NB4 (cell line): ENCODE measurements at regions not wholly inside any gene's neighbourhood (a gene's known extent, or its start where the extent isn't known, plus 50 kb on each side); places are given as distances from the start of the nearest gene placed in this dataset.

Experiments
- DNase-seq: peaks from one replicate; pipeline ENCODE4 v3.0.0; 2010; ENCODE audit warnings: low read depth
- H3K4me3 ChIP-seq: one replicate; pipeline ENCODE4 v1.5.1; 2011; ENCODE audit warnings: mild to moderate bottlenecking, low read depth, low read length, moderate library complexity
- MYC ChIP-seq: IDR thresholded peaks from 2 replicates; pipeline ENCODE4 v1.6.1; 2011; ENCODE audit warnings: low read depth, low read length
- POLR2A ChIP-seq: IDR thresholded peaks from 2 replicates; pipeline ENCODE4 v1.6.1; 2011; ENCODE audit warnings: mild to moderate bottlenecking; ENCODE audit not compliant: insufficient read length; ENCODE audit errors: extremely low read depth
- TF ChIP-seq, protein P1 (sequence below): IDR thresholded peaks from 2 replicates; pipeline ENCODE4 v1.6.1; 2011; ENCODE audit warnings: low read depth, low read length
- TF ChIP-seq, protein P2 (sequence below): IDR thresholded peaks from one replicate; pipeline ENCODE4 v1.5.1; 2012; ENCODE audit warnings: low read depth, low read length

DNA sequence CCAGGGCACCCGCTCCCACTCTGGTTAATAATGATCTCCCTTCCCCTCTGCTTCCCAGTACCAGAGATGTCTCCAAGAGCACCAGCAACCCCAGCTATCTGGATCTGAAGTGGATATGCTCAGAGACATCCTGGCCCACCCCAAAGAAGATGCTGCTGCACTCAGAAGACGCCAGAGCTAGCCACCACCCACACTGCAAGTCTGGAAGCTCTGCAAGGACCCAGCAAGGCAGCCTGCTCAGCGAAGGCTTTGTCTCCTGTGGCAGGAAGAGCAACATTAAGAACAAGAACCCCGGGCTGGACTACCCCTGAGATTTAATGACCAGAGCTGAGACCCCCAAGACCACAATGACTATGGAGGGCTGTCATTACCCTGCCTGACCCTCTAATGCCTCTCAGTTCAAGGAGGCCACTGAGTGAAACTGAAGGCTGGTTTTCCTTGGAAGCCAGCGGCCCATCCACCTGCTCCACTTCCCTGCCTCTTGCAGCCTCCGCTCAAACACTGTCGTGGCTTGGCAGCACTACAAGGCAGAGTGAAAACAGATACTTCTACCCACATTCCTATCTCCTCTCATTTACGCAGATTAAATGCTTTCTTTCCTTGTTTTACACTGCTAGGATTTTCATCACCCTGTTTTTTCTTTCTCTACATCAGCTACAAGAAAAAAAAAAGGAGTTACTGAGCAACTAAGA is 202.2 kb downstream of the SNX10 start:
- no peak for DNase-seq
- H3K4me3 ChIP-seq: no peak overlapping the region
- TF ChIP-seq, protein P1, sequence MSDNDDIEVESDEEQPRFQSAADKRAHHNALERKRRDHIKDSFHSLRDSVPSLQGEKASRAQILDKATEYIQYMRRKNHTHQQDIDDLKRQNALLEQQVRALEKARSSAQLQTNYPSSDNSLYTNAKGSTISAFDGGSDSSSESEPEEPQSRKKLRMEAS: no peak
- TF ChIP-seq, protein P2, sequence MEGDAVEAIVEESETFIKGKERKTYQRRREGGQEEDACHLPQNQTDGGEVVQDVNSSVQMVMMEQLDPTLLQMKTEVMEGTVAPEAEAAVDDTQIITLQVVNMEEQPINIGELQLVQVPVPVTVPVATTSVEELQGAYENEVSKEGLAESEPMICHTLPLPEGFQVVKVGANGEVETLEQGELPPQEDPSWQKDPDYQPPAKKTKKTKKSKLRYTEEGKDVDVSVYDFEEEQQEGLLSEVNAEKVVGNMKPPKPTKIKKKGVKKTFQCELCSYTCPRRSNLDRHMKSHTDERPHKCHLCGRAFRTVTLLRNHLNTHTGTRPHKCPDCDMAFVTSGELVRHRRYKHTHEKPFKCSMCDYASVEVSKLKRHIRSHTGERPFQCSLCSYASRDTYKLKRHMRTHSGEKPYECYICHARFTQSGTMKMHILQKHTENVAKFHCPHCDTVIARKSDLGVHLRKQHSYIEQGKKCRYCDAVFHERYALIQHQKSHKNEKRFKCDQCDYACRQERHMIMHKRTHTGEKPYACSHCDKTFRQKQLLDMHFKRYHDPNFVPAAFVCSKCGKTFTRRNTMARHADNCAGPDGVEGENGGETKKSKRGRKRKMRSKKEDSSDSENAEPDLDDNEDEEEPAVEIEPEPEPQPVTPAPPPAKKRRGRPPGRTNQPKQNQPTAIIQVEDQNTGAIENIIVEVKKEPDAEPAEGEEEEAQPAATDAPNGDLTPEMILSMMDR: no peak
- TF ChIP-seq MYC (no peak), POLR2A (no peak)

DNA sequence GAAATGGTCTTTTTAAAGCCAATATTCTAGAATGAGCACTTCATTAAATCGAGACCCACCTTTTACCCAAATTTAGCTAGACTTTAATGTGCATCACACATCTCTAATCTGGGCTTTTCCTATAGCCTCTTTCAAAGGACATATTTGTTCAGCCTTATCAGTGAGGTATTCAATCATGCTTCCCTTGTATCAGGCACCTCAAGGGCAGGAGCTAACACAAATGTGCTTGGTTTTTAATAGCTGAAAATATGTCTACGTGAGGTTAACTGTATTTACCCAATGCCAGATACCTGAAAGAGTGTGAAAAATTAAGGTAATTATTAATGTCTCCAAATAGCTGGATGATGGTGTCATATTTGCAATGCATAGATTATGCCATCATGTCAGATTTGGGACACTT is 203.9 kb downstream of the SNX10 start:
- DNase-seq: no peak
- H3K4me3 ChIP-seq: no peak overlapping the region

DNA sequence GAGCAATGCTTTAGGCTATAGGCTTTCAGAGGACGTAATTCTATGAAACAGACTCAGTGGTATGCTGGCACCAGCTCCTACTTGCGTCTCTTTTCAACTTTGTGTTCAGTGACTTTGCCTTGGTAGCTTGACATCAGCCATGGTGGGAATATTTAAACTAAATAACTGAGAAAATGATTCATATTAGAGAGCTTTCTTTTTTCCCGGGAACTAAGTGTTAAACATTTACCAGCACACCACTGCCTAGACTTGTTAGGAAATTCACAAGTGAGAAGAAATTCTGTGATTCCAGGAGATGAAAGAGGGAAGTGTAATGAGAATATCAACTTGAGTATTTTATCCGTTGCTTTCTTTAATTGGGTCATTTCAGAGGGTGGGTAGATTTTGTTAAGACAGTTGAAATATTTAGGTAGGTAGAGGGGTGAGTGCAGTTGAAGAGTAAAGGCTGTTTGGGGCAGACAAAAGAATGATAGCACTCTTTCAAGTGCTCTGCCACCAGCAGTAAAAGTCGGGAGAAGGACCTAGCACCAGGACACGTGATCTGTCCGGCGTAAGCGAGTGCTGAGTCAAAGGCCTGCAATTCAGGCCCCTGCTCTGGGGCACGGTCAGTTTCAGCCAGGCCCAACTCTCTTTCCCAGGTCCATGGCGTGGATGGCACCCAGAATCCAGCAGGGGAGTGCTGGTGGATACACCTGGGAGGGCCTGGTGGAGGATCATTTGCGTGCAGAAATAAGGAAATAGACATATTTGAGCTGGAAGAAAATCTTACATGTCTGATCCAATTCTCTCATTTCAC is 206.3 kb downstream of the SNX10 start:
- no peak for DNase-seq
- TF ChIP-seq, protein P2: no peak
- TF ChIP-seq MYC (no peak), POLR2A (no peak)
- TF ChIP-seq, protein P1: no peak
- H3K4me3 ChIP-seq: no peak overlapping the region

More for the DNA sequence above, 203.9 kb downstream of the SNX10 start:
- TF ChIP-seq, protein P1: no peak
- TF ChIP-seq MYC (no peak), POLR2A (no peak)
- TF ChIP-seq, protein P2: no peak

DNA sequence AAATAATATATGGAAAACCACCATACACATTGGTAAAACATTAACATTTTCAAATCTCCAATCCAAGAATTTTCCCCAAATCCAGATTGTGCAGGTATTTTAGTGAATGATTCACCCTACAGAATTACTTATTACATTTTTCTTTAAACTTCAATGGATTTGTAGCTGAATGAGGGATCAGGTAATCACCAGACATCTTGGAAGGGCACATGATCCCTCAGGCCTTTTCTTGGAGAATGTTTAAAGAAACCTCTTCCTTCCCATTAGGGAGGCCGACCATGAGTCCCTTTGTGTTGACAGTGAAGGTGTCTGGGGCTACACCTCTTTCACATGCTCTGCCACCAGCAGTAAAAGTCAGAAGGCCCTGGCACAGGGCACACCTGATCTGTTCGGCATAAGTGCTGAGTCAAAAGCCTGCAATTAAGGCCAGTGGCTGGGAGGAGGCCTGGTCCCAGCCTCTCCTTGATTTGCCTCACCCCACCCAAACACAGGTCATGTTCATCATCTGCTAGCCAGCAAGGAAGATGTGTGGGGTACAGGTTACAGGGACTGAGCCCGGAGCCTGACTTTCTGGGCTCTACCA is 207.7 kb downstream of the SNX10 start:
- TF ChIP-seq, protein P1: no peak
- TF ChIP-seq MYC (no peak), POLR2A (no peak)
- TF ChIP-seq, protein P2: no peak
- no peak overlapping the region for H3K4me3 ChIP-seq
- DNase-seq: no peak

DNA sequence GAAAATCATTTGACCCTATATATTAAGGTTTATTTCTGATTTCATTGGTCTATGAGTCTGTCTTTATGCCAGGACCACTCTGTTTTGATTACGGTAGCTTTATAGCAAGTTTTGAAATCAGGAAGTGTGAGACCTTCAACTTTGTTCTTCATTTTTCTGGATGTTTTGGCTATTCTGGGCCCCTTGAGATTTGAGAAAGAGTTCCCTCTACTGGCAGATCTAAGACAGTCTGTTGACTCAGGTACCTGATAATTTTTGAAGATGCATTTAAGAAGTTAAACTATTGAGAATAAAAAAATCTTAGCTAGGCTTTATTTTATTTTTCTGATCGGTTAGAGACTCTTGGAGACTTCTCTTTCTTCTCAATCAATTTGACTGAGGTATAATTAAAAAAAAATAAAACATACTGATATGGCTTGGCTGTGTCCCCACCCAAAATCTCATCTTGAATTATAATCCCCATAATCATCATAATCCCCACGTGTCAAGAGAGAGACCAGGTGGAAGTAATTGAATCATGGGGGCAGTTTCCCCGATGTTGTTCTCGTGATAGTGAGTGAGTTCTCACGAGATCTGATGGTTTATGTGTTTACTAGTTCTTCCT is 209.2 kb downstream of the SNX10 start:
- peak; percentile 83 for DNase-seq
- TF ChIP-seq MYC (no peak), POLR2A (no peak)
- TF ChIP-seq, protein P2: peak; percentile 85
- H3K4me3 ChIP-seq: no peak overlapping the region
